ENCODE measurements at regions not wholly inside any gene's neighbourhood (a gene's known extent, or its start where the extent isn't known, plus 50 kb on each side); places are given as distances from the start of the nearest gene placed in this dataset.
"Not testable (repeated sequence)": the region's sequence is repeated elsewhere in the genome, so short reads cannot be mapped to it uniquely, and the experiment has no call there.

GRCh38 chr1:116265931-116266863, 106.8 kb upstream of the ATP1A1 start:
- DNase-seq: no peak

GRCh38 chr1:116266864-116267212, 106.2 kb upstream of the ATP1A1 start:
- no peak for DNase-seq

GRCh38 chr1:116268211-116268610, 104.8 kb upstream of the ATP1A1 start:
- peak in 1 of 2 experiments; percentile 2 for DNase-seq

- no peak for DNase-seq
Measured at GRCh38 chr1:116270316-116271057, 102.6 kb upstream of the ATP1A1 start.

GRCh38 chr1:116273042-116273783, 99.8 kb upstream of the ATP1A1 start:
- no peak for DNase-seq

- no peak for DNase-seq
Measured at GRCh38 chr1:116276532-116276931, 96.5 kb upstream of the ATP1A1 start.

GRCh38 chr1:116277840-116278540, 95.1 kb upstream of the ATP1A1 start:
- DNase-seq: no peak

- no peak for DNase-seq
Measured at GRCh38 chr1:116278541-116278866, 94.5 kb upstream of the ATP1A1 start.

- DNase-seq: no peak
Measured at GRCh38 chr1:116279715-116280114, 93.3 kb upstream of the ATP1A1 start.

- DNase-seq: no peak
Measured at GRCh38 chr1:116284819-116285390, 88.1 kb upstream of the ATP1A1 start.

- no peak for DNase-seq
Measured at GRCh38 chr1:116286541-116286971, 86.5 kb upstream of the ATP1A1 start.

GRCh38 chr1:116287341-116288200, 85.5 kb upstream of the ATP1A1 start:
- DNase-seq: no peak

- DNase-seq: no peak
Measured at GRCh38 chr1:116288201-116288598, 84.8 kb upstream of the ATP1A1 start.

GRCh38 chr1:116289193-116289592, 83.9 kb upstream of the ATP1A1 start:
- no peak for DNase-seq

- DNase-seq: no peak
Measured at GRCh38 chr1:116290085-116290705, 82.8 kb upstream of the ATP1A1 start.

GRCh38 chr1:116291024-116291423, 82.0 kb upstream of the ATP1A1 start:
- no peak for DNase-seq

- no peak for DNase-seq
Measured at GRCh38 chr1:116292929-116293725, 79.9 kb upstream of the ATP1A1 start.

- DNase-seq: no peak
Measured at GRCh38 chr1:116297495-116298212, 75.4 kb upstream of the ATP1A1 start.

- not testable (repeated sequence) for DNase-seq
Measured at GRCh38 chr1:116298213-116298579, 74.8 kb upstream of the ATP1A1 start.

Measured in activated CD4-positive, alpha-beta T cell treated with anti-CD3 and anti-CD28 coated beads, Interleukin-2, amount 50 U/mL, for 4 hours (primary cell).